GM12878 (cell line): ENCODE measurements at regions not wholly inside any gene's neighbourhood (a gene's known extent, or its start where the extent isn't known, plus 50 kb on each side); places are given as distances from the start of the nearest gene placed in this dataset.

Experiments
- ATAC-seq: fragments of 200-7000 bp; cut with Tn5 transposase; 3 replicates; pipeline ENCODE4 v1.9.1; 2020; ENCODE audit warnings: mild to moderate bottlenecking, moderate library complexity
- BruUV-seq: library from RNA; stranded (reverse); fragments of 400-500 nt; replicated peaks from 2 replicates; lab custom pipeline; 2021; lab: Mats Ljungman, UMichigan
- CTCF ChIA-PET: fragments of 300-600 bp; sonication (Branson Sonifier 250); formaldehyde crosslinking; extraction: SDS; loops from one replicate; lab custom pipeline; 2021; ENCODE audit warnings: inconsistent platforms; lab: Yijun Ruan, JAX
- POLR2A ChIA-PET: fragments of 350-600 bp; formaldehyde crosslinking; extraction: SDS; loops from one replicate; lab custom pipeline; 2021; ENCODE audit warnings: inconsistent platforms; lab: Charles Lee
- RAD21 ChIA-PET: fragments of 300-600 bp; sonication (Branson Sonifier 250); formaldehyde crosslinking; loops from one replicate; lab custom pipeline; 2023; ENCODE audit warnings: antibody characterized with exemption; ENCODE audit not compliant: unreplicated experiment; lab: Charles Lee
- SMC1A ChIA-PET: fragments of 300-600 bp; sonication (Branson Sonifier 250); formaldehyde crosslinking; loops from one replicate; lab custom pipeline; 2023; ENCODE audit not compliant: unreplicated experiment, uncharacterized antibody; lab: Charles Lee
- DNase-seq: peaks from one replicate; pipeline ENCODE4 v3.0.0-alpha.2; 2011; ENCODE audit warnings: low read depth, low spot score
- FAIRE-seq: peaks from 3 replicates; lab custom pipeline; 2011; peaks lifted over from hg19 to GRCh38; lab: Jason Lieb, UNC
- H2AFZ ChIP-seq: 2 replicates; pipeline ENCODE4 v1.6.0; 2011; ENCODE audit warnings: low read depth, low read length, control low read depth; ENCODE audit not compliant: control insufficient read depth
- H3K27ac ChIP-seq: 2 replicates; pipeline ENCODE4 v1.5.1; 2011; ENCODE audit warnings: control low read depth; ENCODE audit not compliant: control insufficient read depth, insufficient read depth
- H3K27me3 ChIP-seq, 2 experiments: replicated peaks in 1 of 2; 2 replicates each; pipeline versions ENCODE4 v1.6.0 to v1.6.1; 2011; ENCODE audit warnings: low read length in 1 of 2; ENCODE audit not compliant: control insufficient read depth in 2 of 2, insufficient read depth in 2 of 2
- H3K36me3 ChIP-seq, 2 experiments: 2 replicates each; pipeline ENCODE4 v1.5.1; 2011; ENCODE audit warnings: low read length in 1 of 2; ENCODE audit not compliant: control insufficient read depth in 2 of 2, insufficient read depth in 2 of 2
- H3K4me1 ChIP-seq: 2 replicates; pipeline ENCODE4 v1.6.1; 2011; ENCODE audit warnings: mild to moderate bottlenecking, low read length, moderate library complexity, mixed read lengths; ENCODE audit not compliant: control insufficient read depth, insufficient read depth
- H3K4me2 ChIP-seq: 2 replicates; pipeline ENCODE4 v1.6.0; 2011; ENCODE audit warnings: control low read depth; ENCODE audit not compliant: control insufficient read depth, insufficient read depth
- H3K4me3 ChIP-seq: fragments of 200-600 bp; sonication (generic); 2 replicates; pipeline ENCODE4 v1.5.1; 2016
- H3K79me2 ChIP-seq: 2 replicates; pipeline ENCODE4 v1.6.0; 2011; ENCODE audit warnings: low read length; ENCODE audit not compliant: control insufficient read depth, insufficient read depth
- H3K9ac ChIP-seq: 2 replicates; pipeline ENCODE4 v1.8.0; 2011; ENCODE audit warnings: low read length, control low read depth, mixed read lengths; ENCODE audit not compliant: control insufficient read depth, insufficient read depth
- H3K9me3 ChIP-seq: replicated peaks from 3 replicates; pipeline ENCODE4 v1.5.1; 2011; ENCODE audit warnings: mild to moderate bottlenecking, low read length; ENCODE audit not compliant: control insufficient read depth, insufficient read depth
- H4K20me1 ChIP-seq: 2 replicates; pipeline ENCODE4 v1.6.0; 2011; ENCODE audit not compliant: control insufficient read depth, insufficient read depth
- ATF2 ChIP-seq: IDR thresholded peaks from 2 replicates; pipeline ENCODE4 v1.6.1; 2012; ENCODE audit warnings: low read length, inconsistent platforms
- CEBPB ChIP-seq, 2 experiments: fragments of 150-350 bp in 1 of 2; IDR thresholded peaks; 2 replicates each; pipeline ENCODE4 v1.6.1; 2012 to 2014; ENCODE audit warnings: low read depth in 2 of 2, low read length in 2 of 2, borderline replicate concordance in 1 of 2, inconsistent platforms in 1 of 2
- ESRRA ChIP-seq: IDR thresholded peaks from 2 replicates; pipeline ENCODE4 v1.6.1; 2012; ENCODE audit warnings: mild to moderate bottlenecking, low read length, improper control_type of control experiment
- HCFC1 ChIP-seq: fragments of 150-350 bp; IDR thresholded peaks from 2 replicates; pipeline ENCODE4 v1.6.1; 2014; ENCODE audit warnings: low read length
- MEF2B ChIP-seq: fragments of 450-650 bp; IDR thresholded peaks from 2 replicates; pipeline ENCODE4 v1.6.1; 2018; ENCODE audit warnings: mild to moderate bottlenecking, moderate library complexity; ENCODE audit not compliant: partially characterized antibody, poor library complexity, severe bottlenecking
- MTA2 ChIP-seq: fragments of 450-650 bp; IDR thresholded peaks from 2 replicates; pipeline ENCODE4 v1.6.1; 2016; ENCODE audit warnings: low read depth, mild to moderate bottlenecking, moderate library complexity
- NRF1 ChIP-seq: conservative IDR thresholded peaks from 2 replicates; pipeline ENCODE4 v1.6.1; 2011; ENCODE audit warnings: mild to moderate bottlenecking, low read depth, low read length, improper control_type of control experiment
- ZNF622 ChIP-seq: fragments of 450-650 bp; IDR thresholded peaks from 2 replicates; pipeline ENCODE4 v1.6.1; 2017; ENCODE audit warnings: mild to moderate bottlenecking, inconsistent platforms
- WGBS: methylation state at CpG from one replicate; pipeline ENCODE4 v1.1.6; 2016; ENCODE audit warnings: low lambda C conversion rate; ENCODE audit not compliant: insufficient replicate concordance, insufficient coverage; ENCODE audit errors: missing lambda C conversion rate; 5-methylcytosine and 5-hydroxymethylcytosine counted together
- in situ Hi-C: fragments of 300-500 bp; cut with MboI; formaldehyde crosslinking; loops from 9 replicates; pipeline ENCODE4 v1.14.3; 2018; ENCODE audit warnings: mixed read lengths
- intact Hi-C: fragments of 100-400 bp; cut with micrococcal nuclease; formaldehyde crosslinking; loops from one replicate; pipeline ENCODE4 v1.14.2; 2022; ENCODE audit not compliant: unreplicated experiment
- TF ChIP-seq, protein P1 (sequence below): IDR thresholded peaks from 2 replicates; pipeline ENCODE4 v1.6.1; 2012; ENCODE audit warnings: low read depth, low read length, improper control_type of control experiment
- TF ChIP-seq, protein P2 (sequence below): IDR thresholded peaks from 2 replicates; pipeline ENCODE4 v1.6.1; 2011; ENCODE audit warnings: mild to moderate bottlenecking, low read depth, low read length, moderate library complexity; ENCODE audit not compliant: insufficient replicate concordance

GRCh38 chr3:87957575-87957974, 101.2 kb downstream of the CGGBP1 start (continued):
- TF ChIP-seq MEF2B: no peak
- TF ChIP-seq, protein P1, sequence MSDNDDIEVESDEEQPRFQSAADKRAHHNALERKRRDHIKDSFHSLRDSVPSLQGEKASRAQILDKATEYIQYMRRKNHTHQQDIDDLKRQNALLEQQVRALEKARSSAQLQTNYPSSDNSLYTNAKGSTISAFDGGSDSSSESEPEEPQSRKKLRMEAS: no peak
- TF ChIP-seq ESRRA: no peak
- TF ChIP-seq ZNF622: no peak
- TF ChIP-seq, protein P2, sequence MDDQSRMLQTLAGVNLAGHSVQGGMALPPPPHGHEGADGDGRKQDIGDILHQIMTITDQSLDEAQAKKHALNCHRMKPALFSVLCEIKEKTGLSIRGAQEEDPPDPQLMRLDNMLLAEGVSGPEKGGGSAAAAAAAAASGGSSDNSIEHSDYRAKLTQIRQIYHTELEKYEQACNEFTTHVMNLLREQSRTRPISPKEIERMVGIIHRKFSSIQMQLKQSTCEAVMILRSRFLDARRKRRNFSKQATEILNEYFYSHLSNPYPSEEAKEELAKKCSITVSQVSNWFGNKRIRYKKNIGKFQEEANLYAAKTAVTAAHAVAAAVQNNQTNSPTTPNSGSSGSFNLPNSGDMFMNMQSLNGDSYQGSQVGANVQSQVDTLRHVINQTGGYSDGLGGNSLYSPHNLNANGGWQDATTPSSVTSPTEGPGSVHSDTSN: no peak

- H3K9ac ChIP-seq: no peak overlapping the region
- H3K4me3 ChIP-seq: peak overlapping the region; percentile 18; the same call in 1 of the 2 replicates
- no peak overlapping the region for H3K27ac ChIP-seq
- no peaks in the 10 kb centered on the region; the same call in 1 of the 2 replicates for H3K4me1 ChIP-seq
- H3K36me3 ChIP-seq: no peaks in the 10 kb centered on the region
- TF ChIP-seq ATF2 (0 out of 2 replicates have a peak, but pooled peaks have one; percentile 0), NRF1 (no peak), CEBPB (IDR thresholded peaks at IDR 0.05; ENCODE audit: borderline replicate concordance in 1 of 2, low read depth in 2 of 2, low read length in 2 of 2) (no peak), MTA2 (0 out of 2 replicates have a peak, but pooled peaks have one; percentile 1), HCFC1 (no peak)
- TF ChIP-seq, protein P1: no peak
- H3K9me3 ChIP-seq: no peaks in the 10 kb centered on the region
- H2AFZ ChIP-seq: peak overlapping the region; percentile 68
- intact Hi-C loops: loop anchor here (1.0 kb wide), 1 partner anchor 47 kb away; no protein-coding TSS in a partner anchor
- DNase-seq: no peak
- H3K27me3 ChIP-seq: no peaks in the 10 kb centered on the region
- no peaks in the 10 kb centered on the region for H3K79me2 ChIP-seq
- ChIA-PET RAD21 (no interaction called here), CTCF (no interaction called here), SMC1A (interaction anchor here (1.9 kb wide), 1 partner anchor 55 kb away, joined by 5 read pairs; no protein-coding TSS in a partner anchor), POLR2A (no interaction called here)
- 0% methylated on average over 1 of the region's 1 CpG for WGBS
- no peak for FAIRE-seq
- no peaks in the 10 kb centered on the region for H4K20me1 ChIP-seq
- BruUV-seq: no TSS peak
- H3K4me2 ChIP-seq: peak overlapping the region; percentile 12
- in situ Hi-C loops: no loop called here
- ATAC-seq: no peak
Observed at GRCh38 chr3:87949879-87950208, 109.0 kb downstream of the CGGBP1 start.
